Liver (tissue), 8 donors: ENCODE measurements at regions not wholly inside any gene's neighbourhood (a gene's known extent, or its start where the extent isn't known, plus 50 kb on each side); places are given as distances from the start of the nearest gene placed in this dataset.

Experiments used
- DNase-seq: peaks from one replicate; pipeline ENCODE4 v3.0.0-alpha.2; 2017; ENCODE audit warnings: low spot score
- H3K27ac ChIP-seq, 2 donors: one replicate each; pipeline ENCODE4 v1.7.0; 2013; ENCODE audit warnings: inconsistent platforms in 2 of 2, low read length in 2 of 2, control low read depth in 1 of 2, low read depth in 1 of 2, mild to moderate bottlenecking in 1 of 2
- H3K27me3 ChIP-seq, 4 donors: one replicate each; pipeline versions ENCODE4 v1.6.1 to v1.7.0; 2013; ENCODE audit warnings: low read length in 3 of 4, inconsistent platforms in 1 of 4, mild to moderate bottlenecking in 1 of 4, moderate library complexity in 1 of 4; ENCODE audit not compliant: control insufficient read depth in 4 of 4, insufficient read depth in 4 of 4
- H3K36me3 ChIP-seq, 4 donors: one replicate each; pipeline versions ENCODE4 v1.6.1 to v1.7.0; 2013; ENCODE audit warnings: low read length in 3 of 4, mild to moderate bottlenecking in 3 of 4, low read depth in 1 of 4, moderate library complexity in 1 of 4; ENCODE audit not compliant: control insufficient read depth in 4 of 4, insufficient read depth in 3 of 4
- H3K4me1 ChIP-seq, 4 donors: one replicate each; pipeline versions ENCODE4 v1.6.1 to v1.7.0; 2013; ENCODE audit warnings: low read length in 3 of 4, mild to moderate bottlenecking in 3 of 4, moderate library complexity in 1 of 4; ENCODE audit not compliant: control insufficient read depth in 4 of 4, insufficient read depth in 4 of 4
- H3K4me3 ChIP-seq, 3 donors: one replicate each; pipeline versions ENCODE4 v1.6.1 to v1.7.0; 2013; ENCODE audit warnings: low read length in 3 of 3, control low read depth in 1 of 3, low read depth in 1 of 3, mild to moderate bottlenecking in 1 of 3
- H3K9ac ChIP-seq, 2 donors: one replicate each; pipeline ENCODE4 v1.7.0; 2013; ENCODE audit warnings: low read length in 2 of 2, mild to moderate bottlenecking in 2 of 2, moderate library complexity in 2 of 2, control low read depth in 1 of 2, low read depth in 1 of 2
- H3K9me3 ChIP-seq, 4 donors: one replicate each; pipeline versions ENCODE4 v1.6.1 to v1.7.0; 2013; ENCODE audit warnings: low read length in 3 of 4; ENCODE audit not compliant: control insufficient read depth in 4 of 4
- ATF3 ChIP-seq: IDR thresholded peaks from 2 replicates; pipeline ENCODE4 v1.6.1; 2016; ENCODE audit warnings: antibody characterized with exemption
- CTCF ChIP-seq: fragments of 150-350 bp; IDR thresholded peaks from 2 replicates; pipeline ENCODE4 v1.5.1; 2017; ENCODE audit warnings: improper control_type of control experiment, low read depth, low read length; ENCODE audit not compliant: missing input control
- EGR1 ChIP-seq, 2 donors: IDR thresholded peaks; 2 replicates each; pipeline ENCODE4 v1.6.1; 2016 to 2018; ENCODE audit warnings: antibody characterized with exemption in 2 of 2, low read depth in 2 of 2
- FOXA1 ChIP-seq: IDR thresholded peaks from 2 replicates; pipeline ENCODE4 v1.6.1; 2016; ENCODE audit warnings: antibody characterized with exemption
- FOXA2 ChIP-seq: IDR thresholded peaks from 2 replicates; pipeline ENCODE4 v1.6.1; 2016; ENCODE audit warnings: antibody characterized with exemption
- GABPA ChIP-seq, 2 donors: IDR thresholded peaks in 1 of 2; conservative IDR thresholded peaks in 1 of 2; 2 replicates each; pipeline ENCODE4 v1.6.1; 2016; ENCODE audit warnings: antibody characterized with exemption in 2 of 2, mild to moderate bottlenecking in 1 of 2, moderate library complexity in 1 of 2
- HNF4A ChIP-seq, 2 donors: conservative IDR thresholded peaks; 2 replicates each; pipeline ENCODE4 v1.6.1; 2016; ENCODE audit warnings: antibody characterized with exemption in 2 of 2, mild to moderate bottlenecking in 2 of 2
- HNF4G ChIP-seq: IDR thresholded peaks from 2 replicates; pipeline ENCODE4 v1.6.1; 2016; ENCODE audit warnings: antibody characterized with exemption
- JUND ChIP-seq, 2 donors: IDR thresholded peaks; 2 replicates each; pipeline ENCODE4 v1.6.1; 2016; ENCODE audit warnings: antibody characterized with exemption in 2 of 2
- MAX ChIP-seq: IDR thresholded peaks from 2 replicates; pipeline ENCODE4 v1.6.1; 2016; ENCODE audit warnings: antibody characterized with exemption
- NR2F2 ChIP-seq: IDR thresholded peaks from 2 replicates; pipeline ENCODE4 v1.6.1; 2016; ENCODE audit warnings: antibody characterized with exemption
- RAD21 ChIP-seq, 2 donors: IDR thresholded peaks; 2 replicates each; pipeline ENCODE4 v1.6.1; 2016; ENCODE audit warnings: antibody characterized with exemption in 2 of 2, mild to moderate bottlenecking in 2 of 2
- REST ChIP-seq: IDR thresholded peaks from 2 replicates; pipeline ENCODE4 v1.6.1; 2016; ENCODE audit warnings: antibody characterized with exemption, mild to moderate bottlenecking
- RXRA ChIP-seq, 2 donors: IDR thresholded peaks; 2 replicates each; pipeline ENCODE4 v1.6.1; 2017 to 2018; ENCODE audit warnings: antibody characterized with exemption in 2 of 2, mild to moderate bottlenecking in 1 of 2
- TAF1 ChIP-seq: conservative IDR thresholded peaks from 2 replicates; pipeline ENCODE4 v1.6.1; 2016; ENCODE audit warnings: antibody characterized with exemption, mild to moderate bottlenecking
- YY1 ChIP-seq: IDR thresholded peaks from 2 replicates; pipeline ENCODE4 v1.6.1; 2016; ENCODE audit warnings: antibody characterized with exemption, mild to moderate bottlenecking
- ZBTB33 ChIP-seq: IDR thresholded peaks from 2 replicates; pipeline ENCODE4 v1.6.1; 2016; ENCODE audit warnings: antibody characterized with exemption
- WGBS: extraction: QIAGEN DNeasy Blood & Tissue Kit; methylation state at CpG from one replicate; pipeline ENCODE4 v1.1.7; 2013; 5-methylcytosine and 5-hydroxymethylcytosine counted together
- donor health status: healthy.
- donor health status: healthy.
- donor health status: healthy.
- donor health status: healthy.
- donor health status: healthy.

- H3K9ac ChIP-seq: no peak overlapping the region
- no peaks in the 10 kb centered on the region for H3K27me3 ChIP-seq
- H3K4me1 ChIP-seq: no peaks in the 10 kb centered on the region
- no peaks in the 10 kb centered on the region for H3K9me3 ChIP-seq
- no peak overlapping the region for H3K4me3 ChIP-seq
- no peaks in the 10 kb centered on the region for H3K36me3 ChIP-seq
- H3K27ac ChIP-seq: no peak overlapping the region
- 94% methylated on average over 1 of the region's 1 CpG for WGBS
- DNase-seq: no peak
- TF ChIP-seq RXRA (IDR thresholded peaks at IDR 0.05) (no peak), CTCF (no peak), FOXA2 (no peak), HNF4G (no peak), YY1 (no peak), RAD21 (IDR thresholded peaks at IDR 0.05) (no peak), FOXA1 (no peak), TAF1 (no peak), JUND (IDR thresholded peaks at IDR 0.05) (no peak), HNF4A (conservative IDR thresholded peaks at IDR 0.05) (no peak), REST (no peak), ATF3 (no peak), EGR1 (IDR thresholded peaks at IDR 0.05; ENCODE audit: low read depth in 2 of 2) (no peak), MAX (no peak)
These were observed 232.5 kb upstream of the PRR16 start for GRCh38 chr5:120231563-120231962.

GRCh38 chr5:120236360-120236759 lies 227.7 kb upstream of the PRR16 start:
- H3K4me1 ChIP-seq: no peaks in the 10 kb centered on the region
- no peaks in the 10 kb centered on the region for H3K36me3 ChIP-seq
- no peak overlapping the region for H3K27ac ChIP-seq
- H3K9ac ChIP-seq: no peak overlapping the region
- H3K27me3 ChIP-seq: no peaks in the 10 kb centered on the region
- 56% methylated on average over 3 of the region's 3 CpGs for WGBS
- H3K9me3 ChIP-seq: no peaks in the 10 kb centered on the region
- H3K4me3 ChIP-seq: no peak overlapping the region
- DNase-seq: no peak
- no peak for TF ChIP-seq YY1
- TF ChIP-seq FOXA1: no peak
- TF ChIP-seq EGR1 (IDR thresholded peaks at IDR 0.05; ENCODE audit: low read depth in 2 of 2): no peak
- TF ChIP-seq NR2F2: no peak
- TF ChIP-seq HNF4G: no peak
- TF ChIP-seq TAF1: no peak
- no peak for TF ChIP-seq CTCF
- no peak for TF ChIP-seq ATF3
- no peak for TF ChIP-seq HNF4A (conservative IDR thresholded peaks at IDR 0.05)
- TF ChIP-seq GABPA (IDR thresholded peaks at IDR 0.05 in 1 of 2, conservative IDR thresholded peaks at IDR 0.05 in 1 of 2): no peak
- no peak for TF ChIP-seq RXRA (IDR thresholded peaks at IDR 0.05)
- TF ChIP-seq JUND (IDR thresholded peaks at IDR 0.05): no peak
- no peak for TF ChIP-seq MAX
- TF ChIP-seq RAD21 (IDR thresholded peaks at IDR 0.05): no peak
- no peak for TF ChIP-seq ZBTB33
- TF ChIP-seq FOXA2: no peak
